ENCODE measurements at regions not wholly inside any gene's neighbourhood (a gene's known extent, or its start where the extent isn't known, plus 50 kb on each side); places are given as distances from the start of the nearest gene placed in this dataset.

DNA sequence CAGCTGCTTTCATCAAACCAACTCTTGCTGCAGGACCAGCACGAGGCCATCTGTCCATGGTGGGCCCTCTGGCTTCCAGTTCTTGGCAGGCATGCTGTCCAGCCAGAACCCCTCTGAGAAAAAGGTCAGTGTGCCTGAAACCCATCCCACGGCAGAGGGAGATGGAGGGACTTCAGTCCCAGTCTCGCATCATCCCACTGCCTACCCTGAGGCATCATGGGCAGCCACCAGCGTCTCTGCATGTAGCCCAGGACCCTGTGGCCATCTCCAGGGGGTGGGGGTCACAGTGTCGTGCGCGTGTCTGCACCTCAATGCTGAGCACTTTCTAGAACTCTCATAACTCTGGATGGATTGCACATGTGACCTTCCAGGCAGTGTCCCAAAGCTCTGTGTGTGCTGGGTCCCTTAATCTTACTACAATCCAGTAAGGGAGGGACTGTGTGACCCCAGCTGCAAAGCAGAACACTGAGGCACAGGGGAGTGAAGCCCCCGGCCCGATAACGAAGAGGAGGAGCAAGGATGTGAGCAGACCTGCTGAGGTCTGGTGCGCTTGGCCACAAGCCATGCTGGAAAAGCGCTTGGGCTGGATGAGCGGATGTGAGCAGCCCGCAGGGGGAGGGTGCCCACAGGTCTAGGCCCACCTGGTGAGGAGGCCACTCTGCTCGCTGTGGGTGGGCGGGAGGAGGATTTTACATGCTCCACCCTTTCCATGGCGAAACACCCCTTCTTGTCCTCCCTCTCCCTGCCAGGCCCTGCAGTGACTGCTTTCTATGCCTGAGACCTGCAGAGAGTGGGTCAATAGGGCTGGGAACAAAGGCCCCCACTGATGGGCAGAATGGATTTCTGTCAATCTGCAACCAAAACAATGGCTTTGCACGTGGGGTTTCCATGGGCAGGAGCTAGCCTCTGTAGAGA lies 1401.0 kb downstream of the BRD1 start (continued):
- TF ChIP-seq ZNF777 (tag by site-specific recombination; IDR thresholded peaks at IDR 0.05; ENCODE audit: borderline replicate concordance) = no peak

DNA sequence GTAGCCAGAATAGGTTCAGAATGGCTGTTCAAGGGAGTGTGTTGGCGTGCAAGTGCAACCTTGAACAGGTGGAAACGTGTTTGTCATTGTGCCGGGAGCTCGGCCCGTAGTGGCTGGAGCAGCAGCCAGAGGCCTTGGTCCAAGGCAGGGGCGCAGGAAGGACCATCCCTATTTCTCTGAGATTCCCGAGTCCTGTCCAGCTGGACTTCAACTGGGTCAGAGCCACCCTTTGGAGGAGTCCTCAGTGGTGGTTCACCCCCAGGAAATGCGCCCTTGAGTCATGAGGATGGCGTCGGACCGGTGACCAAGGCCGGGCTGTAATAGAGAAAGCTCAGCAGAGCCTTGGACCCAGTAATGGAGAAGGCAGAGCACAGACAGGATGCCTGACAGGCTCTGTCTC lies 1402.0 kb downstream of the BRD1 start:
- POLR2A ChIA-PET = no interaction called here
- no peaks in the 10 kb centered on the region for H3K4me1 ChIP-seq (ENCODE audit: control insufficient read depth, insufficient read depth, low read length)
- TF ChIP-seq KLF7 (tag by site-specific recombination; IDR thresholded peaks at IDR 0.05; ENCODE audit: borderline replicate concordance) (no peak), ZBTB48 (tag by site-specific recombination; IDR thresholded peaks at IDR 0.05) (no peak), ZNF138 (tag by site-specific recombination; IDR thresholded peaks at IDR 0.05; ENCODE audit: borderline replicate concordance) (no peak), ZNF555 (tag by site-specific recombination; conservative IDR thresholded peaks at IDR 0.05) (no peak), ZNF10 (tag by site-specific recombination; IDR thresholded peaks at IDR 0.05) (no peak), ZNF114 (tag by site-specific recombination; IDR thresholded peaks at IDR 0.05) (no peak), ZNF571 (tag by site-specific recombination; IDR thresholded peaks at IDR 0.05) (no peak), ZNF664 (tag by site-specific recombination; IDR thresholded peaks at IDR 0.05) (no peak), ZNF311 (tag by site-specific recombination; IDR thresholded peaks at IDR 0.05; ENCODE audit: borderline replicate concordance) (no peak), ZBTB1 (tag by site-specific recombination; IDR thresholded peaks at IDR 0.05) (no peak), IKZF3 (tag by site-specific recombination; IDR thresholded peaks at IDR 0.05) (no peak), HOXC10 (CRISPR knock-in tag; IDR thresholded peaks at IDR 0.05) (no peak), ZNF302 (tag by site-specific recombination; IDR thresholded peaks at IDR 0.05; ENCODE audit: low read depth) (no peak), ZNF292 (tag by site-specific recombination; IDR thresholded peaks at IDR 0.05; ENCODE audit: borderline replicate concordance, low read depth) (no peak), ZNF76 (tag by site-specific recombination; IDR thresholded peaks at IDR 0.05; ENCODE audit: borderline replicate concordance, low read depth) (no peak), ZNF37A (tag by site-specific recombination; IDR thresholded peaks at IDR 0.05) (no peak)
- TF ChIP-seq, protein P1, sequence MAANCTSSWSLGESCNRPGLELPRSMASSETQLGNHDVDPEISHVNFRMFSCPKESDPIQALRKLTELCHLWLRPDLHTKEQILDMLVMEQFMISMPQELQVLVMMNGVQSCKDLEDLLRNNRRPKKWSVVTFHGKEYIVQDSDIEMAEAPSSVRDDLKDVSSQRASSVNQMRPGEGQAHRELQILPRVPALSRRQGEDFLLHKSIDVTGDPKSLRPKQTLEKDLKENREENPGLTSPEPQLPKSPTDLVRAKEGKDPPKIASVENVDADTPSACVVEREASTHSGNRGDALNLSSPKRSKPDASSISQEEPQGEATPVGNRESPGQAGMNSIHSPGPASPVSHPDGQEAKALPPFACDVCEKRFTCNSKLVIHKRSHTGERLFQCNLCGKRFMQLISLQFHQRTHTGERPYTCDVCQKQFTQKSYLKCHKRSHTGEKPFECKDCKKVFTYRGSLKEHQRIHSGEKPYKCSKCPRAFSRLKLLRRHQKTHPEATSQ (tag by site-specific recombination; IDR thresholded peaks at IDR 0.05) = no peak
- H3K36me3 ChIP-seq (ENCODE audit: control insufficient read depth in 2 of 2, insufficient read depth in 1 of 2, low read length in 2 of 2) = no peaks in the 10 kb centered on the region
- no peak overlapping the region for H3K27ac ChIP-seq (ENCODE audit: extremely low read depth, low read depth, low read length)
- no peak overlapping the region for H3K4me3 ChIP-seq (ENCODE audit: low read depth, low read length)
- H3K9me3 ChIP-seq (ENCODE audit: control insufficient read depth, insufficient read depth, low read depth, low read length) = no peaks in the 10 kb centered on the region
- CTCF ChIA-PET = interaction anchor here (0.7 kb wide), 1 partner anchor 411 kb away, joined by 3 read pairs; no protein-coding TSS in a partner anchor

- CTCF ChIA-PET = interaction anchor here (0.6 kb wide), 1 partner anchor 11 kb away, joined by 3 read pairs; no protein-coding TSS in a partner anchor
- Histone ChIP-seq H3K36me3 (ENCODE audit: control insufficient read depth in 2 of 2, insufficient read depth in 1 of 2, low read length in 2 of 2) (no peaks in the 10 kb centered on the region), H3K9me3 (ENCODE audit: control insufficient read depth, insufficient read depth, low read depth, low read length) (no peaks in the 10 kb centered on the region), H3K27ac (ENCODE audit: extremely low read depth, low read depth, low read length) (no peak overlapping the region), H3K4me1 (ENCODE audit: control insufficient read depth, insufficient read depth, low read length) (no peaks in the 10 kb centered on the region), H3K4me3 (ENCODE audit: low read depth, low read length) (no peak overlapping the region)
- POLR2A ChIA-PET = no interaction called here
- TF ChIP-seq ZBTB49 (tag by site-specific recombination; IDR thresholded peaks at IDR 0.05; ENCODE audit: low read depth) = no peak
- no peak for TF ChIP-seq ZNF518A (tag by site-specific recombination; conservative IDR thresholded peaks at IDR 0.05; ENCODE audit: low read depth)
- TF ChIP-seq, protein P2, sequence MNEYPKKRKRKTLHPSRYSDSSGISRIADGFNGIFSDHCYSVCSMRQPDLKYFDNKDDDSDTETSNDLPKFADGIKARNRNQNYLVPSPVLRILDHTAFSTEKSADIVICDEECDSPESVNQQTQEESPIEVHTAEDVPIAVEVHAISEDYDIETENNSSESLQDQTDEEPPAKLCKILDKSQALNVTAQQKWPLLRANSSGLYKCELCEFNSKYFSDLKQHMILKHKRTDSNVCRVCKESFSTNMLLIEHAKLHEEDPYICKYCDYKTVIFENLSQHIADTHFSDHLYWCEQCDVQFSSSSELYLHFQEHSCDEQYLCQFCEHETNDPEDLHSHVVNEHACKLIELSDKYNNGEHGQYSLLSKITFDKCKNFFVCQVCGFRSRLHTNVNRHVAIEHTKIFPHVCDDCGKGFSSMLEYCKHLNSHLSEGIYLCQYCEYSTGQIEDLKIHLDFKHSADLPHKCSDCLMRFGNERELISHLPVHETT (tag by site-specific recombination; IDR thresholded peaks at IDR 0.05) = no peak
- TF ChIP-seq ZNF561 (tag by site-specific recombination; IDR thresholded peaks at IDR 0.05; ENCODE audit: borderline replicate concordance) = no peak
- no peak for TF ChIP-seq ZNF266 (tag by site-specific recombination; IDR thresholded peaks at IDR 0.05; ENCODE audit: low read depth)
Observed at GRCh38 chr22:48425091-48425506, 1402.6 kb downstream of the BRD1 start.
